ENCODE measurements at regions not wholly inside any gene's neighbourhood (a gene's known extent, or its start where the extent isn't known, plus 50 kb on each side); places are given as distances from the start of the nearest gene placed in this dataset.

DNA sequence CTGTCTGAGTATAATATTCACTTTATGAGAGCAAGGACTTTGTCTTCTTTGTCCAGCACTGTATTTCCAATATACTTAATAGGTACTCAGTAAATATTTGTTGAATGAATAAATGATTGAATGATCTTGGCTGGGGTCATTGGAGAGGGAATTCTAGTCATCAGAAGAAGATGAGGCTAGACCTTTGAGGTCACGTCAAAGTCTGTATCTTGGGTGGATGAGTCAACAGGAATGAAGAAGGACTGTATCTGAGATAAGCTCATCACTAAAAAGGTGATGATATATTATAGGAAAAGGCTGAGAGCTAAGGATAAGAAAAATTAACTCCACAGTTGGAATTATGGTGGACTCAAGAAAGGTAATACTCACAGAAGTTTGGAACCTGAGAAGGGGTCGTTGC, 125.1 kb upstream of the MAGI3 start:
- DNase-seq (ENCODE audit: low spot score) = no peak

DNA sequence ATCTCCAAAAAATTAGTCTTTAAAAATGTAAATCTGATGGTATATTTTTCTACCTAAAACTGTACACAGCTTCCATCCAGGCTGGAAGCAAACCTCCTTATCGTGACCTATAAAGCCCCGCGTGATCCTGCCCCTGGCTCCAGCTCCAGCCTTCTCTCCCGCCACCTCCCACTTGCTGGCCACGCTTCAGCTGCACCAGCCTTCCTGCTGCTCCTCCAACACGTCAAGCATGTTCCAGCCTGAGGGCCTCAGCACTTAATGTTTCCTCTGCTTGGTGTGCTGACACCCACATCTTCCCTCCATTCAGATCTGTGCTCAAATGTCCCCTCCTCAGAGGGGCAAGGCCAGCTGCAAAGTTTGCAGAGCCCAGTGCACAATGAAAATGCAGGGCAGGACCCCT, 123.5 kb upstream of the MAGI3 start:
- DNase-seq (ENCODE audit: low spot score) = no peak

DNA sequence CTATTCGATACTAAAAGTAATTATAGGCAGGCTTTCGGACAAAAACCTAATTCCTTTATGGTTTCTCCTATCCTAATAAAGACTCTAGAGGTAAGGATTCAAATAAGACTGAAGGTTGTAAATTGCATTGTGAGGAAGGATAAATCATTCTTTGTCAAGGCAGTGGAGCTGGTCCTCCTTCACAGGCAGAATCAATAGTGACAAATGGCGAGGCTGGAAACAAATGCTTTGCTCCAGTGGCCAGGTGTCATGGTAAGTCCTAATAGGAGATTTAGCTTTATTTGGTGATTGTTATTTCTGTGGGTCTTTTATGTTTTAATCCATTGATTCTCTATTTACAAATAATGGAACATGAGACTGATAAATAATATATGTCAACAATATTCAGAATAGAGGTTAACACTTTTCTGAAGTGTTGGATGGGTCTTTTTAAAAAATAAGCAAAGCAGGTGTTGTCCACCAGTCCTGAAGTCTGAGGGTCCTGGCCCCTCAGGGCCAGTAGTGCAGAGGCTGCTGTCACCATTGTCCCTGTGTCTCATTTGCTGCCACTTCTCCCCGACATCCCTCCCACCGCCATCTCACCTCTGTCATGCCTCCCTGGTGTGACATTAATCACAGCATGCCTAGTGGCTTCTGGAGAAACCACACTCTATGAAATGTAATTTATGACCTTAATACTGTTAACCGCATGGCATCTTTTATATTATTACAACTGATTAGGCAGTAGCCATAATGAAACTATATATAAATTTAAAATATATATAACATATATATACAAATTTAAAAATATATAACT, 120.9 kb upstream of the MAGI3 start:
- DNase-seq (ENCODE audit: low spot score) = no peak

DNA sequence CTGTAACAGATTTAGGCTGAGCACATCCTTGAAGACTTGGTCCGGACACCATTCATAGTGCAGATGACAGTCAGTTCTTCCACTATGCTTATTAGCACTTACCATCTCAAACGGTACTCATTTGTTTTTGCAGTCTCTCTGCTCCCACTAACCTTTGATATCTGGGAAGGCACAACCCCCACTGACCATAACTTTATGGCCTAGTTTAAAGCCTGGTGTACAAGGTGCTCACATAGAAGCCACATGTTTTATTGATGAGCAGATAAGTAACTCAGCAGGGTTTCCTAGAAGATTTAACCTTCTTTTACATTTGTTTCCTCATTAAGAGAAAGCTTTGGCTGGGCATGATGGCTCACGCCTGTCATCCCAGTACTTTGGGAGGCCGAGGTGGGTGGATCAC, 119.3 kb upstream of the MAGI3 start:
- DNase-seq (ENCODE audit: low spot score) = no peak

DNA sequence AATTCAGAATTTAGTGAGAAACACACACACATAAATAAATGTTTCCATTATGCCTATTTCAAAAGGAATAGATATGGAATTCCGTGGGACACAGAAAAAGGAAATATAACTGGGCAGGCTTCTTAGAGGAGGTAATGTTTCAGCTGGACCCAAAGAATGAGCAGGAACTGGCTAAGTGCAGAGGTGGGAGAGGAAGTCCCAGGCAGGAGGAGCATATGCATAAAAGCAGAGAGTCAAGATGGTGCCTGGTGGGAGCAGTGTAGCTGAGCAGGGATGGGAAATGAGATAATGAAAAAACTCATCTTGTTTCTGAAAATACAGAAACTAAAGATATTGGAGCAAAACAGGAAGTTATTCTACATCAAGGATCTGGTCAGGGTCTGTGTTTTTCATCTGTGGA, 115.2 kb upstream of the MAGI3 start:
- DNase-seq (ENCODE audit: low spot score) = no peak

DNA sequence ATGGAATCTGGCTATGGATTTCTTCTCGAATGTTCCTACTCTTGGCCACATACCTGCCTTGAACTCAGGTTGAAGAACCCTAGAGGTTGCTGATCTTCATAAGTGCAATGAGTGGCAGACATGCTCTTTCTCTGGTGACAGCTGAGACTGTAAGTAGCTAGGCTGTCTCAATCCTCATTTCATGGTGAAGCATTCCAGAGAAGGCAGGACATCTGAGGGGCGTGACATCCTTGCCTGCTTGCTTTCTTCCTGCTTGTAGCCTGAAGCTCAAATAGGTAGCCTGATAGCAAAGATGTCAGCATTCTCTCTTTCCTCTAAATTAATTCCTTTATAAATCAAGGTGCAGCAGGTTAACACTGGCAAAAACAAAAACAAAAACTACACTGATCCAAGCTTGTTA, 114.6 kb upstream of the MAGI3 start:
- no peak for DNase-seq (ENCODE audit: low spot score)

DNA sequence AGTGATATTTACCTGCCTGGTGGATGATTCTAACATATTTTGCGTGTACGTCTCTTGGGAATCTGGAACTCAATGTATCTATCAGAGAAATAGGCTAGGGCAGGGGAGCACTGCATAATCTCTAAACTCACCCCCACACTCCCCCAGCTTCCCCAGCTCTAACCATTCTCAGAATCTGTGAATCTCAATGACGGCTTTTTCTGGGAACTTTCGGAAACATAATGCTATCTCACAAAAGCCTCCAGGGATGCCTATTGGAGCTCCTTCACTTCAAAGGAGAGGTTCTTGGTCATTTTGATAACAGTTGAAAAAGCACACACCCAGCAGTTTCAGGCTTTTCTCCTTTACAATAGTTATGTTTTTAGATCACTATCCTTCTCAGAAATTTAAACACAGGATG, 113.8 kb upstream of the MAGI3 start:
- DNase-seq (ENCODE audit: low spot score) = peak; percentile 12

DNA sequence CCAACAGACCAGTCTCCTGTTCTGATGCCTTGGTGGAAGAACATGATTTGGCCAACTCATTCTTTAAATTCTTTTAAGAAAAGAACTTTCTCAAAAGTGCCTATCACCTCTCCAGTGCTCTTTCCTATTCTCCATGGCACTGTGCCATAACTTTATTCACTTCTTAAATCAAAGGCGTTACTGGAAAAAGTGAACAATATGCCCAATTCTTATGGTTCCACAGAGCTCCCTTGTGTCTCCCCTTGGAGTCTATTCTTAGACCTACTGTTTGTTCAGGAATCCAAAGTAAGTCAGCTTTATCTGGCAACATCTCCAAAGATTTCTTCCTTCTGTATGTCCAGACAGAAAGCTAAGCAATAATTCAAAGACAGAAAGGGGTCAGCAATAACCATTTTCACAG, 111.9 kb upstream of the MAGI3 start:
- DNase-seq (ENCODE audit: low spot score) = no peak

DNA sequence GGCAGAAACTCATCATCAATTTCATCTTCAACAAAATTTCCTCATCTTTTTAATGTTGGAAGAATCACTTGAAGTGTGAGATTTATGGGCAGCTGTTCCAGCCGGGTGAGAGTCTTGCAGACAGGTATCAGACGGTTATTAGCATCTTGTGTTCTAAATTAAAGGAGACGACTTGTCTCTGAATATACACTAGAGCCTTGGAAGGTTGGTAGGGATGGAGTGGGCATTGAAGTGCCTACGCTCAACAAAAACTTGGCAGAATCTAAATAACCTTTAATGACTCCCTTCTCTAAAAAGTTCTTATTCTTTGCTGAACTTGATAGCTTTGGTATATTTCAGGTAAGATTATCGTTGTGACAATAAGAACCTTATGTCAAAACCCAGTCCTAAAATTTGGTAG, 111.5 kb upstream of the MAGI3 start:
- no peak for DNase-seq (ENCODE audit: low spot score)

DNA sequence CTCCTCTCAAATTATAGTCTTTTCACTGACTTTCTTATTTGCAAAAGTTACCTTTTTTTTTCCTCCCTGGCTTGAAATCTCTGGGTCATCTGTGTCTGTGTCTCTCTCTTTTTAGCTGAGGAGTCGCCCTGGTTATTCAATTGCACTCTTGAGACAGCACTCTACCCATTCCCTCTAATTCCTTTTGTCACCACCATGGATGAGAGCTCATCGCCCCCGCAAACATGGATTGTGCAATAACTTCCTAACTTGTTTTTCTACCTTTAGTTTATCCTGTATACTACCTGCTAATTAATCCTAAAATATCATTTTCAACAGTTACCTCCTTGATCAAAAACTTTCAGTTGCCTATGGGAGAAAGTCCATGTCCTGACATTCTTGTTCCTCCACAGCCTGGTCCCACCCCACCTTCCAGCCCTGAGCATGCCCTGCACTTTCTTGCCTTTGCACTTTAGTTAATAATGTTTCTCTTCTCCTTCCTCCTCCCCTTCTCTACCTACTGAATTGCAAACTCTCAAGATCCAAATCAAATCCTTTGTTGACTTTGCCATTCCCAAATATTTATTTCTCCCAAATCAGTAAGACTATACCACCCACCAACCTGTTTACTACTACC, 110.4 kb upstream of the MAGI3 start:
- no peak for DNase-seq (ENCODE audit: low spot score)

DNA sequence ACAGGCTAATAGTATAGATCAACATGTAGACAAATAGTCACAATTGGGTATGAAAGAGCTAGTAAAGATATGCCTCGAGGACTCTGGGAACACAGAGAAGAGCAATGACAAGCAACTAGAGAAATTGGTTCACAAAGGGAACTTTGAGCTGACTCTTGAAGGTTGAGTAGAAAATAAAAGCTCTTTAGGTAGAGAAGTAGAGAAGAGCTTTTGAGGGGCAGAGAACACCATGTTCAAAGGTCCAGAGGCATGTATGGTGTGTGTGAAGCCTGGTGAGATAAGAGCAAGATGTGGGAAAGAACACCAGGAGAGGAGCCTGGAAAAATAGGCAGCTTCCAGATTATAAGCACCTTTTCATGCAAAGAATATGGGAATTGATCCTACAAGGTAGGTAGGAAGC, 109.7 kb upstream of the MAGI3 start:
- DNase-seq (ENCODE audit: low spot score) = no peak

DNA sequence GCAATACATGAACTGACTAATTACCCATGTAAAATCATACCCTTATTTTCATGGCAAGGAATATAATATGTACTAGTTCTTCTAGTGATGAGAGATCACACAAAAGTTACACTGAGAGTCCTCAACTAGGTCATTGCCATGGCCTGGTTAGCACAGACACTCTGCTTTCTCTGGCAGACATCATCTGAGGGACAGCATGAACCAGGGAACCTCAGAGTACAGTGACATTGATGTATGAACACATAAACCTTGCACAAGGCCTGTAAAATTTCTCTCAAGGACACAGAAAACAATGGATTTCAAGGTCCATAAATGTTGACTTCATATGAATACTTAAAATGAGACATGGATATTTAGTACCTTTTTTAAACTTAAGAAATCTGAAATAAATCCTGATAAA, 108.8 kb upstream of the MAGI3 start:
- no peak for DNase-seq (ENCODE audit: low spot score)

DNA sequence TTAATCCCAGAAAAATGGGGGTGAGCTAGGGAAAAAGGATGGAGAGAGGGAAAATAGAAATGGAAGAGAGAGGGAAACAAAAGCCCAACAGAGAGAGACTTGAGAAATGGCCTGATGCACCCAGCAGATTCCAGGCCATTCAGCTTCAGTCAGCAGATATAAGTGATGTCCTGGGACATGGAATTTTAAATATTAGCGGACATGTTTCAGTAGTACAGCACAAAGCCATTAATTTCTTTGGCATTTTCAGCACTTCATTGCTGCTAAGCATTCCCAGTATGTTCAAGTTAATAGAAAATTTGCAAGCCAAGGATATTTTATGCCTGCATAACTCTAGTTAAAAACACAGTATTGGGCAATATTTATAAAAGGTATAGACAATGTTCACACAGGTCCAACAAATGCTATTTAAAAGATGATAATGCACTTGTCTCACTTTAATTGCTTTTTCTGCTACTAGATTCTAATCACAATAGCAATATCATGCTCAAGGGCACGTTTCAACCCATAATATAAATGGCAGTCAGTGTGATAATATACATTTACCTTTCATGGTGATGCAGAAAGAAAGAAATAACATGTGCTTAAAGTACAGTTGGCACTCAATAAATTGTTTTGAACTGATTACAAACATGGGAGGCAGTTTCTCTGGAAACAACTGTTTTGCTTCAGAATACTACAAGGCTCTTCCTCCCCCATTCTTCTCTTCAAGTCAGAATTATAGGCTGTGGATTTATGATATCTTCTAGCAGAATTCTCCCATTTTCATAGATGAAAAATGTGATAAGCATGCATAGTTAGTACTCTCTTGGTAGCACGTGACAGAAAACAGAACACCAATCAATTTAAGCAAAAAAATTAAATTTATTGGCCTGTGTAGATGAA, 108.1 kb upstream of the MAGI3 start:
- no peak for DNase-seq (ENCODE audit: low spot score)

DNA sequence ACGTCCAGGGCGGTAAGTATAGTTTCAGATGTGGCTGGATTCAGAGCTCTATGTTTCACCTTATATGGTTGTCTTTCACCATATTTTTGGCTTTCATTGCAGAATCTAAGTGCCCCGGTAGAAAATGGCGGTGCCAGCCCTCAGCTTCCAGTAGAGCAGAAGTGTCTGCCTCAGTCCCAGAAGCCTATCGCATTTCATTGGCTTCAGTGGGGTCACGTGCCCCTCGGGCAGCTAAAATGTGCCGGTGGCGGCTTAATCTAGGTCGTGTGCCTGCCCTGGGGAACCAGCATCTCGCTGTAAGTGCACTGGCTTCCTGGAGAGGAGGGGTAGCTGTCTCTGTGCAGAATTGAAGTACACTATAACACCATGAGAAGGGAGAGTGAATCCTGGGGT, 107.4 kb upstream of the MAGI3 start:
- DNase-seq (ENCODE audit: low spot score) = no peak

DNA sequence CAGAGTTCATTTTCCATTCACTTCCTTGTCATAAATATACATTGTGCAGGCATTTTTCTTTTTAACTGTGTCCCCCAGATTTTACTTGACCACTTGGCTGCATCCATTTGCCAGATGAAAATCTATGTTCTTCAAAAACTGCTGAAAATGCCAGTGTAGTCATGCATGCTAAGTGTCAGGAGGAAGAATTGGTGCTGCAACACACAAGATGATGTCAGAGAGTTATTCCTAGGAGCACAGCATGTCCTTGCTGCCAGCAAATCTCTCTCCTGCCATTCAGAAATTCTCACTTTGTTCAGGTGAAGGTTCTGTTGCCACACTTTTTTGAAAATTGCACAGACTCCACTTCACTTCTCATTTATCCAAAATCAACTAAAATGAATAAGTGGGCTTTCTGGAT, 106.4 kb upstream of the MAGI3 start:
- no peak for DNase-seq (ENCODE audit: low spot score)

DNA sequence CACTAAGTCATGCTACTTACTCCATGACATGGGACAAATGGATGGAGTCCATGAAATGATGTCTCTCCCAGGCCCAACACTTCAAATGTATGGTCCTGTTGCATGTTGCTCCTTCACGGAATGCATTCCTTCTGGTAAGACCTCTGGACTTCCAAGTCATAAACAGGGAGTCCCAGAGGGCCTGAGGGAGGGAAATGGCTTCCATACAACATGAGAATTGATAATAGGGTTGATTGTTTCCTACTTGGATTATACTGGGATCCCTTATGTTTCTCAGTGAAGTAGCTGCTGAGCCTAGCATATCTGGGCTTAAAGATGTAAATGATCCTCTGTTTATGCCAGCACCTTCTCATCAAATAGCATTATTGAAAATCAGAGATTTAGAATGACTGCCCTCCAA, 104.2 kb upstream of the MAGI3 start:
- no peak for DNase-seq (ENCODE audit: low spot score)

DNA sequence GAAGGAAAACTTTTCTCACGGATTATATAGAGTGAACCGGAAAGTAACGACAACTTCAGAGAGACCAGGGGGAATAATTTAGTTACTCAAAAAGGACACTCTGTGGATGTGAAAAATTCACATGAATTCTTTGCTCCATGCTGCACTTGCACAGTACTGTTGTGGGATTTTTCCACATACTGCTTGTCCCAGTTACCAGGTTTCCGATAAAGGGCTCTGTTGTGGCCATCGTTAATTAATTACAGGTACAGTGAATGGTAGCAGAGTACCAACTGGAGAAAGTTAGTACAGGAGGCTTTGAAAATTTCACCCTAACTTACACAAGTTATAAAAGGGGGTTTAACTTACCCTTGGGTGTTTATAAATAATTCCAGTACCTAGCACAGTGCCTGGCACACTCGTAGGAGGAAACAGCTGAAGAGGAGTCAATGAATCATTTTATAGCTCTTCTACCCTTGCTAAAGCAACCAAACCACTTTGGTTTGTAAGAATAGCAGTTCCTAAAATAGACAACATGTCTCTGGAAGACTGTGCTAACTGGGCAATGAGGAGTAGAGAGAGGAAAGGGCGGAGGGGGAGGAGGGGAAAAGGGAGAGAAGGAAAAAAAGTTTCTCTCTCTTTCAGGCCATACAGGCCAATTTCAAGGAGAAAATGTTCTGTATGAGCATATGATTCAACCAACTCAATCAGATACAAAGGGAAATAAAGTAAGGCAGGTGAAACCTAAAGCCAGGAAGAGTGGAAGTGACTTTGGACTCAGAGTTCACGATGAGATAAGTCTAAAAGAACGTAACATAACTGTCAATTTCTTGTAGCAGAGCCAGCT, 98.3 kb upstream of the MAGI3 start:
- no peak for DNase-seq (ENCODE audit: low spot score)

DNA sequence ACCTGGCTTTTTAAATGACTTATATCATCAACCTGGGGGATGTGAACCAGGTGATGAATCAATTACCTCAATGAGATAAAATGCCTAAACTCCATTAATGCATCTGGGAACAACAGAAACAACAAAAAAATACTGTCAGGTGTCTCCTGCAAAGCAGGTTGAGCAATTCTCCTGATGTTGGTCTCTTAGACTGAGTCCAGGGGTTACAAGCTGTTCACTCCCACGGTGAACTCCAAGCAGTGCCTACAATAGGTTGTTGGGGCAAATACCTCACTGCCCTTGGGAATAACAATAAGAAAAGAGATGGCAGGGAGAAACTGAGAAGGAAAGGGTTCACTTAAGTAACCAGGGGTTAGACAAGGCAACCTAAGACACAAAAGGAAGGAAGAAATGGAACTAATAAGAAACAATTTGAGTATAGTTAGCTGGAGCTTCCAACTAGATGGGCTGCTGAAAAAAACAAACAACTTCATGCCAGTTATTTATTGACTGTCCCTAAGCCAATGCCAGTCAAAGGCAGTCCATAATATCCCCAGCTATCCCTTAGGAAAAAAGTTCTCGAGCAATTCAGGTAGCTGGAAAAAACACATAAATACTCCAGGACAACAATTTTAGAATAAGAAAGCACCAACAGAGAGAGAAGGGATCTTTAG, 97.6 kb upstream of the MAGI3 start:
- DNase-seq (ENCODE audit: low spot score) = no peak

DNA sequence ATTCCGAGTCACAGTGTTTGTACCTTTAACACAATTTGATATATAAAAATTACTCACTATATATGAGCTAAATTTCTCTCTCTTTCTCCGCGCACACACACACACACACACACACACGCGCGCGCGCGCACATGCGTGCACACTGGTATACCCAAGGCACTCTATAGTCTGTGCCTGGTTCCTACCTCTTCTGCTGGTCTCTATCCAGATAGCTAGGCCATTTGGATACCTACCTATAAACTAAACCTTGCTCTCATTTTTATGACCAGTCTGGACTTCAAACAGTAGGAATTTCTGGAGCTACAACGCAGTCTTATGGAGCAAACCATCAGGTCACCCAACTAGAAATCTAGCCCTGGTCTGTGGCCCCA, 97.1 kb upstream of the MAGI3 start:
- DNase-seq (ENCODE audit: low spot score) = no peak

DNA sequence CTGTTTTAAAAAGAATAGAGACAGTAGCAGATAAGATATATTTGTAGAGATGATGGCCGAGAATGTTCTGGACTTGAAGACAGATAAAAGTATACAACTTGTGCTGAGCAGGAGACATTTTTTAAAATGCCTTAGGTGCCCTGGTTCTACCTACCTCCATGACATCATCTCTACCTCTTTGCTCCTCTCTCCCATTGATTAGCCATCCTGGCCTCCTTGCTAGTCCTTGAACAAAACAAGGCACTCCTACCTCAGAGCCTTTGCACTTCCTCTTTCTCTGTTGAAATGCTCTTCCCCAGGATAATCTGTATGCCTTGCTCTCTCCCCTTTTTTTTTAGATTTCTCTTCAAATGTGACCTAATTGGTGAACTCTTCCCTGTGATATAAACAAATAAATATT, 92.6 kb upstream of the MAGI3 start:
- DNase-seq (ENCODE audit: low spot score) = no peak

DNA sequence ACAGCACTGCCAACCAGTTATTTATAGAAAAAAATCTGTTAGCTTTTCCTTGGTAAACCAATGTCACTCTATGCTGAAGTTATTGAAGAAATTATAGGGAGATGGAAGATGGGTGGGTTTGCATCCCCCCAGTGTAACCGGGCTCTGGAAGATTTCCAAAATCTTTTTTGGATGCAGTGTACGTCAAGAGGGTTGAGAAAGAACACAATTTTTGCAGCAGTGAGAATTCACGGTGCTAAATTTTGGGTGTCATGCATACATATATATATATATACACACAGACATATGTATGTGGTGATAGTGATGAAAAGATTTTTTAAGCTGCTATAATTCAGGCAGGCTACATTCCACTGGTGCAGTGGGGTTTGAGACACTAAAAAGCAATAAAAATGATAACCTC, 91.4 kb upstream of the MAGI3 start:
- no peak for DNase-seq (ENCODE audit: low spot score)

DNA sequence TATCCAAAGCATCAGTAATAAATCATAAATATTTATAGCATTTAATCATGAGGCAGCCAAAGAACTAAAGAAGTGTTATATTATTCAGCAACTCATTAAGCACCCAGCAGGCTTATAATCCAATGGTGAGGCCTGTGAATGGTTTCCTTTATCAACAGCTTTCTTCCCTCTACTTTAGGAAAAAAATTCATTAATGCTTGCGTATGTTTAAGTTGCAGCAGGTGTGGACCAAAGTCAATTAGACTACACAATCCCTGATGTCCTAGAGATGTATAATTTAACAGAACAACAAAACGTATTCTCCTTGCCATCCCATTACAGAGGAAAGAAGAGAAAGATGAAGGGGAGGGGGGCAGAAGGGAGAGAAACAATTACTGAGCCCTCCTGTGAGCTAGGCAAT, 87.7 kb upstream of the MAGI3 start:
- no peak for DNase-seq (ENCODE audit: low spot score)

Data from activated CD4-positive, alpha-beta T cell treated with anti-CD3 and anti-CD28 coated beads, Interleukin-2, Interleukin-4, amounts not matched to agents 100 ng/mL and 50 ng/mL, durations not matched to agents 16 hours and 8 hours (primary cell).